HG03520 (cell line): ENCODE measurements at regions not wholly inside any gene's neighbourhood (a gene's known extent, or its start where the extent isn't known, plus 50 kb on each side); places are given as distances from the start of the nearest gene placed in this dataset.

Experiments
- ATAC-seq: cut with Tn5 transposase; IDR thresholded peaks from one replicate; pipeline ENCODE4 v1.9.1; 2021; ENCODE audit warnings: mild to moderate bottlenecking, moderate library complexity; ENCODE audit not compliant: unreplicated experiment

- ATAC-seq: no peak
Measured at GRCh38 chr1:106969731-106970130, 86.7 kb upstream of the PRMT6 start.

- ATAC-seq: no peak
Measured at GRCh38 chr1:106972074-106972473, 84.4 kb upstream of the PRMT6 start.

- no peak for ATAC-seq
Measured at GRCh38 chr1:106975944-106976343, 80.5 kb upstream of the PRMT6 start.

- no peak for ATAC-seq
Measured at GRCh38 chr1:106978477-106979322, 77.8 kb upstream of the PRMT6 start.

GRCh38 chr1:106979371-106979770 lies 77.1 kb upstream of the PRMT6 start:
- ATAC-seq: no peak

- ATAC-seq: no peak
Measured at GRCh38 chr1:106980121-106980520, 76.4 kb upstream of the PRMT6 start.

- ATAC-seq: no peak
Measured at GRCh38 chr1:106984801-106985200, 71.7 kb upstream of the PRMT6 start.

GRCh38 chr1:106986603-106987002 lies 69.9 kb upstream of the PRMT6 start:
- ATAC-seq: no peak

GRCh38 chr1:106995970-106996369 lies 60.5 kb upstream of the PRMT6 start:
- ATAC-seq: peak; percentile 97

GRCh38 chr1:106998431-106999002 lies 58.0 kb upstream of the PRMT6 start:
- ATAC-seq: no peak

- no peak for ATAC-seq
Measured at GRCh38 chr1:107000902-107001301, 55.6 kb upstream of the PRMT6 start.

- ATAC-seq: no peak
Measured at GRCh38 chr1:107003972-107004371, 52.5 kb upstream of the PRMT6 start.

- ATAC-seq: no peak
Measured at GRCh38 chr1:107004421-107004820, 52.1 kb upstream of the PRMT6 start.
